ENCODE measurements at regions not wholly inside any gene's neighbourhood (a gene's known extent, or its start where the extent isn't known, plus 50 kb on each side); places are given as distances from the start of the nearest gene placed in this dataset.

GRCh38 chr3:168977716-168978374 is 685.7 kb downstream of the MECOM start:
- no TSS peak for BruUV-seq (replicated peaks)
- Histone ChIP-seq H3K27ac (ENCODE audit: insufficient read depth, low read length) (no peak overlapping the region), H4K91ac (ENCODE audit: insufficient read depth, low read depth, low read length) (no peak overlapping the region), H2BK5ac (ENCODE audit: low read depth, low read length, poor library complexity, severe bottlenecking) (no peak overlapping the region), H4K8ac (ENCODE audit: low read depth in 2 of 2, low read length in 2 of 2) (no peak overlapping the region), H4K5ac (ENCODE audit: low read depth, low read length) (no peak overlapping the region), H3K23ac (ENCODE audit: low read depth, low read length) (no peak overlapping the region), H2BK120ac (ENCODE audit: low read depth, low read length) (no peak overlapping the region), H2BK20ac (ENCODE audit: low read depth, low read length) (no peak overlapping the region), H3K9me1 (ENCODE audit: insufficient read depth, low read length) (no peaks in the 10 kb centered on the region; the same call in 1 of the 2 replicates), H3K56ac (ENCODE audit: extremely low read depth, insufficient read depth, low read length) (no peak overlapping the region), H3K27me3 (ENCODE audit: control insufficient read depth, insufficient read depth, low read length) (no peaks in the 10 kb centered on the region), H3K9me3 (ENCODE audit: control insufficient read depth, insufficient read depth, low read length) (no peaks in the 10 kb centered on the region), H3K36me3 (ENCODE audit: control insufficient read depth, insufficient read depth, low read length) (no peaks in the 10 kb centered on the region), H3K4me2 (ENCODE audit: low read depth, low read length) (peak overlapping the region; percentile 72), H2AK9ac (replicated peaks; ENCODE audit: low read depth, low read length, poor library complexity) (no peak overlapping the region), H2AFZ (replicated peaks; ENCODE audit: low read length, poor library complexity) (no peak overlapping the region), H3K4ac (ENCODE audit: low read depth, low read length) (no peak overlapping the region), H4K20me1 (ENCODE audit: insufficient read depth, low read length) (no peaks in the 10 kb centered on the region), H3K18ac (ENCODE audit: low read depth, low read length) (no peak overlapping the region; the same call in 1 of the 2 replicates), H3K4me1 (ENCODE audit: control insufficient read depth, insufficient read depth, low read length) (peaks cover 2% of the 10 kb centered on the region; the same call in 1 of the 2 replicates), H2AK5ac (ENCODE audit: low read depth, low read length) (no peak overlapping the region), H3K79me1 (ENCODE audit: low read depth in 1 of 2, low read length in 2 of 2) (no peaks in the 10 kb centered on the region), H2BK15ac (ENCODE audit: low read depth, low read length) (no peak overlapping the region), H3K9ac (ENCODE audit: low read depth, low read length) (no peak overlapping the region; the same call in 1 of the 2 replicates), H3K14ac (replicated peaks; ENCODE audit: low read depth, low read length) (no peak overlapping the region), H3K4me3 (ENCODE audit: insufficient read depth, low read depth, low read length) (no peak overlapping the region)
- intact Hi-C loops (cut with micrococcal nuclease) (no loop called here), in situ Hi-C loops (cut with MboI; ENCODE audit: low sequenced_read_pairs) (no loop called here), dilution Hi-C loops (cut with HindIII; ENCODE audit: low sequenced_read_pairs, unreplicated experiment) (no loop called here)
- ChIA-PET CTCF (interaction anchor here (0.6 kb wide), 1 partner anchor 12 kb away, joined by 3 read pairs; no protein-coding TSS in a partner anchor), POLR2A (ENCODE audit: unreplicated experiment) (no interaction called here)
- ATAC-seq (ENCODE audit: low read depth), result peak; percentile 62
- DNase-seq, result peak; percentile 44
- TF ChIP-seq, protein P1, sequence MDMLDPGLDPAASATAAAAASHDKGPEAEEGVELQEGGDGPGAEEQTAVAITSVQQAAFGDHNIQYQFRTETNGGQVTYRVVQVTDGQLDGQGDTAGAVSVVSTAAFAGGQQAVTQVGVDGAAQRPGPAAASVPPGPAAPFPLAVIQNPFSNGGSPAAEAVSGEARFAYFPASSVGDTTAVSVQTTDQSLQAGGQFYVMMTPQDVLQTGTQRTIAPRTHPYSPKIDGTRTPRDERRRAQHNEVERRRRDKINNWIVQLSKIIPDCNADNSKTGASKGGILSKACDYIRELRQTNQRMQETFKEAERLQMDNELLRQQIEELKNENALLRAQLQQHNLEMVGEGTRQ (IDR thresholded peaks at IDR 0.05; ENCODE audit: low read depth, low read length), result no peak
- TF ChIP-seq, protein P2, sequence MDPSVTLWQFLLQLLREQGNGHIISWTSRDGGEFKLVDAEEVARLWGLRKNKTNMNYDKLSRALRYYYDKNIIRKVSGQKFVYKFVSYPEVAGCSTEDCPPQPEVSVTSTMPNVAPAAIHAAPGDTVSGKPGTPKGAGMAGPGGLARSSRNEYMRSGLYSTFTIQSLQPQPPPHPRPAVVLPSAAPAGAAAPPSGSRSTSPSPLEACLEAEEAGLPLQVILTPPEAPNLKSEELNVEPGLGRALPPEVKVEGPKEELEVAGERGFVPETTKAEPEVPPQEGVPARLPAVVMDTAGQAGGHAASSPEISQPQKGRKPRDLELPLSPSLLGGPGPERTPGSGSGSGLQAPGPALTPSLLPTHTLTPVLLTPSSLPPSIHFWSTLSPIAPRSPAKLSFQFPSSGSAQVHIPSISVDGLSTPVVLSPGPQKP (IDR thresholded peaks at IDR 0.05; ENCODE audit: borderline replicate concordance, low read depth, low read length), result no peak
- no peak for TF ChIP-seq MAFK (IDR thresholded peaks at IDR 0.05; ENCODE audit: low read depth, low read length)
- TF ChIP-seq, protein P3, sequence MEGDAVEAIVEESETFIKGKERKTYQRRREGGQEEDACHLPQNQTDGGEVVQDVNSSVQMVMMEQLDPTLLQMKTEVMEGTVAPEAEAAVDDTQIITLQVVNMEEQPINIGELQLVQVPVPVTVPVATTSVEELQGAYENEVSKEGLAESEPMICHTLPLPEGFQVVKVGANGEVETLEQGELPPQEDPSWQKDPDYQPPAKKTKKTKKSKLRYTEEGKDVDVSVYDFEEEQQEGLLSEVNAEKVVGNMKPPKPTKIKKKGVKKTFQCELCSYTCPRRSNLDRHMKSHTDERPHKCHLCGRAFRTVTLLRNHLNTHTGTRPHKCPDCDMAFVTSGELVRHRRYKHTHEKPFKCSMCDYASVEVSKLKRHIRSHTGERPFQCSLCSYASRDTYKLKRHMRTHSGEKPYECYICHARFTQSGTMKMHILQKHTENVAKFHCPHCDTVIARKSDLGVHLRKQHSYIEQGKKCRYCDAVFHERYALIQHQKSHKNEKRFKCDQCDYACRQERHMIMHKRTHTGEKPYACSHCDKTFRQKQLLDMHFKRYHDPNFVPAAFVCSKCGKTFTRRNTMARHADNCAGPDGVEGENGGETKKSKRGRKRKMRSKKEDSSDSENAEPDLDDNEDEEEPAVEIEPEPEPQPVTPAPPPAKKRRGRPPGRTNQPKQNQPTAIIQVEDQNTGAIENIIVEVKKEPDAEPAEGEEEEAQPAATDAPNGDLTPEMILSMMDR (conservative IDR thresholded peaks at IDR 0.05; ENCODE audit: low read depth, low read length), result no peak
- TF ChIP-seq POLR2A (IDR thresholded peaks at IDR 0.05; ENCODE audit: low read depth, low read length), result no peak
- no peak for TF ChIP-seq CHD1 (IDR thresholded peaks at IDR 0.05; ENCODE audit: low read depth, low read length)
- no peak for TF ChIP-seq BHLHE40 (IDR thresholded peaks at IDR 0.05; ENCODE audit: low read depth, low read length)
- no peak for TF ChIP-seq SMC3 (IDR thresholded peaks at IDR 0.05; ENCODE audit: low read depth, low read length)
- TF ChIP-seq MAZ (IDR thresholded peaks at IDR 0.05; ENCODE audit: borderline replicate concordance, low read depth, low read length), result no peak
- no peak for TF ChIP-seq NFE2L2 (IDR thresholded peaks at IDR 0.05; ENCODE audit: low read depth, low read length)
- no peak for TF ChIP-seq MXI1 (IDR thresholded peaks at IDR 0.05; ENCODE audit: borderline replicate concordance, low read depth, low read length)
- no peak for TF ChIP-seq RFX5 (IDR thresholded peaks at IDR 0.05; ENCODE audit: low read depth, low read length)
- TF ChIP-seq RCOR1 (IDR thresholded peaks at IDR 0.05; ENCODE audit: insufficient replicate concordance, low read length), result no peak
- TF ChIP-seq RAD21 (IDR thresholded peaks at IDR 0.05; ENCODE audit: low read length), result no peak
- TF ChIP-seq FOS (IDR thresholded peaks at IDR 0.05; ENCODE audit: low read depth, low read length), result no peak
- no peak for TF ChIP-seq CEBPB (IDR thresholded peaks at IDR 0.05; ENCODE audit: low read depth, low read length)
- WGBS, 2 experiments (ENCODE audit: extremely low coverage in 2 of 2, insufficient read length in 1 of 2), result no CpG with 5 or more reads among the region's 5 CpGs
